HepG2 (cell line): ENCODE measurements at regions not wholly inside any gene's neighbourhood (a gene's known extent, or its start where the extent isn't known, plus 50 kb on each side); places are given as distances from the start of the nearest gene placed in this dataset.

Source experiments
- ATAC-seq: fragments of 200-7000 bp; cut with Tn5 transposase; 3 replicates; pipeline ENCODE4 v1.9.1; 2020; ENCODE audit warnings: mild to moderate bottlenecking, moderate library complexity
- BruUV-seq: library from RNA; stranded (reverse); fragments of 400-500 nt; replicated peaks from 2 replicates; lab custom pipeline; 2021; lab: Mats Ljungman, UMichigan
- CTCF ChIA-PET: fragments of 300-600 bp; formaldehyde crosslinking; extraction: SDS; loops from one replicate; lab custom pipeline; 2021; ENCODE audit warnings: low total read pairs, inconsistent platforms, low intra/inter-chr PET ratio; lab: Yijun Ruan, JAX
- POLR2A ChIA-PET: fragments of 350-600 bp; sonication (Branson Sonifier 250); formaldehyde crosslinking; loops from one replicate; lab custom pipeline; 2020; ENCODE audit warnings: antibody characterized with exemption, inconsistent platforms; lab: Yijun Ruan, JAX
- DNase-seq: peaks from one replicate; pipeline ENCODE4 v3.0.0-alpha.2; 2015; ENCODE audit warnings: low spot score
- FAIRE-seq: peaks from 3 replicates; lab custom pipeline; 2011; peaks lifted over from hg19 to GRCh38; lab: Jason Lieb, UNC
- H2AFZ ChIP-seq: one replicate; pipeline ENCODE4 v1.6.1; 2011; ENCODE audit warnings: low read length, inconsistent platforms
- H3K27ac ChIP-seq: fragments of 300-600 bp; 3 replicates; pipeline ENCODE4 v1.8.0; 2011; ENCODE audit warnings: mixed run types, mild to moderate bottlenecking, mixed read lengths, low read length, inconsistent platforms; ENCODE audit not compliant: insufficient read depth; ENCODE audit errors: extremely low read length
- H3K27me3 ChIP-seq, 2 experiments: fragments of 200-600 bp in 1 of 2; 2 replicates in 1 of 2; 3 replicates in 1 of 2; pipeline versions ENCODE4 v1.6.0 to v1.8.0; 2011; ENCODE audit warnings: low read length in 2 of 2, mild to moderate bottlenecking in 2 of 2, moderate library complexity in 2 of 2, inconsistent platforms in 1 of 2; ENCODE audit not compliant: insufficient read depth in 2 of 2, control insufficient read depth in 1 of 2
- H3K36me3 ChIP-seq, 2 experiments: fragments of 200-600 bp in 1 of 2; replicated peaks in 1 of 2; 2 replicates in 1 of 2; 3 replicates in 1 of 2; pipeline versions ENCODE4 v1.5.1 to v1.8.0; 2011; ENCODE audit warnings: low read length in 2 of 2, inconsistent platforms in 1 of 2; ENCODE audit not compliant: insufficient read depth in 2 of 2, control insufficient read depth in 1 of 2
- H3K4me1 ChIP-seq: 2 replicates; pipeline ENCODE4 v1.5.1; 2012; ENCODE audit warnings: low read length, inconsistent platforms; ENCODE audit not compliant: insufficient read depth
- H3K4me2 ChIP-seq: 2 replicates; pipeline ENCODE4 v1.6.0; 2011; ENCODE audit warnings: low read depth, low read length, inconsistent platforms
- H3K4me3 ChIP-seq, 3 experiments: fragments of 200-600 bp in 1 of 3; sonication (generic), shearing (Covaris generic) in 1 of 3; replicated peaks in 1 of 3; 2 replicates each; pipeline ENCODE4 v1.5.1; 2011 to 2016; ENCODE audit warnings: low read length in 3 of 3, inconsistent platforms in 2 of 3, low read depth in 2 of 3, mild to moderate bottlenecking in 2 of 3, control low read depth in 1 of 3, mixed read lengths in 1 of 3; ENCODE audit not compliant: insufficient read depth in 1 of 3
- H3K79me2 ChIP-seq: one replicate; pipeline ENCODE4 v1.6.1; 2011; ENCODE audit warnings: low read length, inconsistent platforms; ENCODE audit not compliant: insufficient read depth
- H3K9ac ChIP-seq: 2 replicates; pipeline ENCODE4 v1.6.0; 2011; ENCODE audit warnings: mild to moderate bottlenecking, low read depth, low read length, inconsistent platforms; ENCODE audit not compliant: insufficient read depth
- H3K9me3 ChIP-seq: 2 replicates; pipeline ENCODE4 v1.5.1; 2012; ENCODE audit warnings: mild to moderate bottlenecking, low read length
- H4K20me1 ChIP-seq: 2 replicates; pipeline ENCODE4 v1.6.0; 2011; ENCODE audit warnings: inconsistent platforms, mild to moderate bottlenecking, low read length, moderate library complexity; ENCODE audit not compliant: insufficient read depth
- CBX5 ChIP-seq: sonication (generic); formaldehyde crosslinking; IDR thresholded peaks from 2 replicates; pipeline ENCODE4 v1.4.0; 2020; ENCODE audit warnings: missing genetic modification reagents, borderline replicate concordance
- FLYWCH1 ChIP-seq: sonication (generic); formaldehyde crosslinking; IDR thresholded peaks from 2 replicates; pipeline ENCODE4 v1.8.1; 2023; ENCODE audit warnings: mild to moderate bottlenecking, missing genetic modification reagents
- GABPA ChIP-seq, 2 experiments: IDR thresholded peaks; 2 replicates each; pipeline ENCODE4 v1.6.1; 2011 to 2016; ENCODE audit warnings: low read depth in 2 of 2, low read length in 1 of 2, missing biosample characterization in 1 of 2, missing genetic modification characterization in 1 of 2
- MBNL3 ChIP-seq: fragments of 250-450 bp; sonication (Bioruptor Pico); conservative IDR thresholded peaks from 2 replicates; pipeline ENCODE4 v1.8.0; 2022; ENCODE audit warnings: mild to moderate bottlenecking, inconsistent platforms
- NFE2 ChIP-seq: sonication (generic); formaldehyde crosslinking; IDR thresholded peaks from 2 replicates; pipeline ENCODE4 v1.4.0; 2020; ENCODE audit warnings: missing genetic modification reagents
- SMAD1 ChIP-seq: sonication (generic); formaldehyde crosslinking; IDR thresholded peaks from 2 replicates; pipeline ENCODE4 v1.4.0; 2020; ENCODE audit warnings: missing genetic modification reagents, low read depth, mild to moderate bottlenecking, borderline replicate concordance
- SRF ChIP-seq: IDR thresholded peaks from 2 replicates; pipeline ENCODE4 v1.6.1; 2011; ENCODE audit warnings: mild to moderate bottlenecking, low read depth, low read length, moderate library complexity
- TAF1 ChIP-seq: sonication (generic); formaldehyde crosslinking; IDR thresholded peaks from 2 replicates; pipeline ENCODE4 v1.4.0; 2020; ENCODE audit warnings: missing genetic modification reagents
- TBX3 ChIP-seq: fragments of 450-650 bp; IDR thresholded peaks from 2 replicates; pipeline ENCODE4 v1.6.1; 2017; ENCODE audit warnings: antibody characterized with exemption, mild to moderate bottlenecking, inconsistent platforms, borderline replicate concordance
- ZEB1 ChIP-seq: IDR thresholded peaks from 2 replicates; pipeline ENCODE4 v1.6.1; 2012; ENCODE audit warnings: mild to moderate bottlenecking, low read depth, inconsistent platforms; ENCODE audit not compliant: insufficient replicate concordance
- in situ Hi-C: cut with HindIII; loops from 2 replicates; pipeline ENCODE4 v1.10.0; 2017; ENCODE audit warnings: low pct_unique_long_range_greater_than_20kb; ENCODE audit not compliant: extremely low pct_ligation_motif_present
- intact Hi-C: fragments of 100-400 bp; cut with micrococcal nuclease; formaldehyde crosslinking; loops from one replicate; pipeline ENCODE4 v1.10.0; 2022; ENCODE audit not compliant: unreplicated experiment
- TF ChIP-seq, protein P1 (sequence below): fragments of 450-650 bp; IDR thresholded peaks from 2 replicates; pipeline ENCODE4 v1.6.1; 2017

DNA sequence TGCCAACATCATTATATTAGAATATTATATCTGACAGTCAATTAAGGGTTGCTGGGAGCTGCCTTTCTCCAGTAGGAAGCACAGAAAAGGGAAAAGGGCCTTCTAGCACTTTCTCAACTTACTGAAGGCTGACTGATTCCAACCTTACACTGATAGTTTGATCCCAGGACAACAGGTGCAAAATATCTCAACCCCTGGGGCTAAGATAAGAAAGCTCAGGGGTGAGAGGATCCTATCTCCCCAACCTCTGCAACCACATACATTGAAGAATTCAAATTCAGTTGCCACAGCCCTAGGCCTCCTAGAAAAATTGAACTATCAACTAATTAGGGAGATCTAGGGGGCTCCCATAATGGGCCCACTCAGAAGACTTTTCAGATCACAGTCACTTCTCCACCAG is 179.1 kb upstream of the GPRIN3 start:
- H3K9ac ChIP-seq = no peak overlapping the region
- H2AFZ ChIP-seq = no peak overlapping the region
- CTCF ChIA-PET = no interaction called here
- H3K27ac ChIP-seq = no peak overlapping the region
- no peak overlapping the region for H3K4me3 ChIP-seq
- ATAC-seq (no peak), FAIRE-seq (no peak), DNase-seq (no peak)
- H3K4me1 ChIP-seq = no peaks in the 10 kb centered on the region
- intact Hi-C loops = no loop called here
- H3K36me3 ChIP-seq = no peaks in the 10 kb centered on the region
- H3K79me2 ChIP-seq = no peaks in the 10 kb centered on the region
- no peaks in the 10 kb centered on the region; a peak in 2 of 5 replicates for H3K27me3 ChIP-seq
- no TSS peak for BruUV-seq
- in situ Hi-C loops = no loop called here
- no peaks in the 10 kb centered on the region for H3K9me3 ChIP-seq
- H3K4me2 ChIP-seq = no peak overlapping the region
- POLR2A ChIA-PET = no interaction called here
- TF ChIP-seq MBNL3 (CRISPR knock-in tag) = no peak
- TF ChIP-seq CBX5 = no peak
- no peak for TF ChIP-seq SMAD1 (CRISPR knock-in tag)
- no peak for TF ChIP-seq ZEB1
- TF ChIP-seq GABPA (IDR thresholded peaks at IDR 0.05; ENCODE audit: low read depth, low read length) = no peak
- no peak for TF ChIP-seq GABPA (CRISPR knock-in tag; IDR thresholded peaks at IDR 0.05; ENCODE audit: low read depth)
- TF ChIP-seq FLYWCH1 (CRISPR knock-in tag) = no peak
- TF ChIP-seq, protein P1, sequence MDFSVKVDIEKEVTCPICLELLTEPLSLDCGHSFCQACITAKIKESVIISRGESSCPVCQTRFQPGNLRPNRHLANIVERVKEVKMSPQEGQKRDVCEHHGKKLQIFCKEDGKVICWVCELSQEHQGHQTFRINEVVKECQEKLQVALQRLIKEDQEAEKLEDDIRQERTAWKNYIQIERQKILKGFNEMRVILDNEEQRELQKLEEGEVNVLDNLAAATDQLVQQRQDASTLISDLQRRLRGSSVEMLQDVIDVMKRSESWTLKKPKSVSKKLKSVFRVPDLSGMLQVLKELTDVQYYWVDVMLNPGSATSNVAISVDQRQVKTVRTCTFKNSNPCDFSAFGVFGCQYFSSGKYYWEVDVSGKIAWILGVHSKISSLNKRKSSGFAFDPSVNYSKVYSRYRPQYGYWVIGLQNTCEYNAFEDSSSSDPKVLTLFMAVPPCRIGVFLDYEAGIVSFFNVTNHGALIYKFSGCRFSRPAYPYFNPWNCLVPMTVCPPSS = no peak
- TF ChIP-seq NFE2 (CRISPR knock-in tag) = no peak
- no peak for TF ChIP-seq TAF1 (CRISPR knock-in tag)
- TF ChIP-seq SRF = no peak
- TF ChIP-seq TBX3 = no peak
- H4K20me1 ChIP-seq = no peaks in the 10 kb centered on the region
